Neural crest cell (in vitro differentiated cells): ENCODE measurements at regions not wholly inside any gene's neighbourhood (a gene's known extent, or its start where the extent isn't known, plus 50 kb on each side); places are given as distances from the start of the nearest gene placed in this dataset.

Experiments used
- DNase-seq: peaks from one replicate; pipeline ENCODE4 v3.0.0; 2021; ENCODE audit warnings: low read depth, mixed read lengths, low spot score
- H3K27ac Mint-ChIP-seq: one replicate; pipeline ENCODE4 v1.8.0; 2021; ENCODE audit warnings: mild to moderate bottlenecking, mixed read lengths; ENCODE audit not compliant: unreplicated experiment
- H3K27me3 Mint-ChIP-seq: 2 replicates; pipeline ENCODE4 v1.8.0; 2021; ENCODE audit warnings: low read depth, mild to moderate bottlenecking, mixed read lengths
- H3K36me3 Mint-ChIP-seq: 2 replicates; pipeline ENCODE4 v1.8.0; 2021; ENCODE audit warnings: low read depth, mild to moderate bottlenecking, mixed read lengths
- H3K4me1 Mint-ChIP-seq: 2 replicates; pipeline ENCODE4 v1.8.0; 2021; ENCODE audit warnings: mixed read lengths
- H3K4me3 Mint-ChIP-seq: one replicate; pipeline ENCODE4 v1.8.0; 2021; ENCODE audit warnings: mild to moderate bottlenecking, mixed read lengths
- H3K9me3 Mint-ChIP-seq: 2 replicates; pipeline ENCODE4 v1.8.0; 2021; ENCODE audit warnings: mixed read lengths
- TF ChIP-seq, protein P1 (sequence below): fragments of 200-600 bp; sonication (generic); conservative IDR thresholded peaks from 2 replicates; pipeline ENCODE4 v1.5.0; 2021; ENCODE audit warnings: antibody characterized with exemption, mild to moderate bottlenecking

DNA sequence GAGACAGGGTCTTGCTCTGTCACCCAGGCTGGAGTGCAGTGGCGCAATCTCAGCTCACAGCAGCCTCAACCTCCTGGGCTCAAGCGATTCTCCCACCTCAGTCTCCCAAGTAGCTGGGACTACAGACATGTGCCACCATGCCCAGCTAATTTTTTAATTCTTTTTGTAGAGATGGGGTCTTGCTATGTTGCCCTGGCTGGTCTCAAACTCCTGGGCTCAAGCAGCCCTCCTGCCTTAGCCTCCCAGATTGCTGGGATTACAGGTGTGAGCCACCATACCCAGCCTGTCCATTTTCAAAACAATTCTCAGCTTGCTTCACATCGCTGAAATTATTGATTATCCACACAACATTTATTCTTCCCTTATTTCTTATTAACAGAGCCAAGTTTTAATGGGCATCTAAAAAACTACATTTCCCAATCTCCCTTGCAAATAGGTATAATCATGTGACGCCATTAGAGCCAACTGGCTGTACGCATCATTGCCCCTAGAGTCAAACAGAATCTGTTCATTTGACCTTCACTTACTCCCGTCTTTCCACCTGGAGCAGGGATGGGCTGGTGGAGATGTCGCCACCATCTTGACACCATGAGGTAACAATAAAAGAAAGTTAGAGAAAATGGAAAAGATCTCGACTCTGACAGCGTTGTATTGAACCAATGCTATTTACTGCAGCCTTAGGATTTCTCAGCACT is 148.0 kb upstream of the FOXF1 start:
- Mint-ChIP-seq H3K27me3 (peaks cover 92% of the 10 kb centered on the region), H3K36me3 (no peaks in the 10 kb centered on the region), H3K4me1 (no peaks in the 10 kb centered on the region), H3K27ac (no peak overlapping the region), H3K9me3 (no peaks in the 10 kb centered on the region), H3K4me3 (no peak overlapping the region)
- TF ChIP-seq, protein P1, sequence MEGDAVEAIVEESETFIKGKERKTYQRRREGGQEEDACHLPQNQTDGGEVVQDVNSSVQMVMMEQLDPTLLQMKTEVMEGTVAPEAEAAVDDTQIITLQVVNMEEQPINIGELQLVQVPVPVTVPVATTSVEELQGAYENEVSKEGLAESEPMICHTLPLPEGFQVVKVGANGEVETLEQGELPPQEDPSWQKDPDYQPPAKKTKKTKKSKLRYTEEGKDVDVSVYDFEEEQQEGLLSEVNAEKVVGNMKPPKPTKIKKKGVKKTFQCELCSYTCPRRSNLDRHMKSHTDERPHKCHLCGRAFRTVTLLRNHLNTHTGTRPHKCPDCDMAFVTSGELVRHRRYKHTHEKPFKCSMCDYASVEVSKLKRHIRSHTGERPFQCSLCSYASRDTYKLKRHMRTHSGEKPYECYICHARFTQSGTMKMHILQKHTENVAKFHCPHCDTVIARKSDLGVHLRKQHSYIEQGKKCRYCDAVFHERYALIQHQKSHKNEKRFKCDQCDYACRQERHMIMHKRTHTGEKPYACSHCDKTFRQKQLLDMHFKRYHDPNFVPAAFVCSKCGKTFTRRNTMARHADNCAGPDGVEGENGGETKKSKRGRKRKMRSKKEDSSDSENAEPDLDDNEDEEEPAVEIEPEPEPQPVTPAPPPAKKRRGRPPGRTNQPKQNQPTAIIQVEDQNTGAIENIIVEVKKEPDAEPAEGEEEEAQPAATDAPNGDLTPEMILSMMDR, result no peak
- DNase-seq, result no peak

DNA sequence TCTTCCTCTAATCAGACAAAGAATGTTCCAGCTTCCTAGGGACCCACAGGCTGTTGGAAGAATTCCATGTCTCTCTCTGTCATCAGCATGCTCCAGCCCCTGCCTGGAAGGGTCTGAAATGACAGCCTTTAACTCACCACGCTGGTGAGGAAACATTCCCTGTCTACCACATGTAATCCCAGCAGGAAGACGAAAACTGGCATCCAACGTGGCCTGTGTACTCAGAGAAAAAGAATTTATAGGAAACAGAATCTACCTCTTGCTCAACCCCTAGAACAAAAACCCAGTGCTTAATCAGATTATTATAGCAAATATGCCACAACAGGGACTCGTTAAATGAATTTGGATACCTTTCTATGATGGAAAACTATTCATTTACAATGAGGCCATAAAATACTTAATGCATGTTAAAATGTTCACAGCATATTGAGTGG is 147.3 kb upstream of the FOXF1 start:
- peaks cover 92% of the 10 kb centered on the region for H3K27me3 Mint-ChIP-seq
- TF ChIP-seq, protein P1, result no peak
- no peak for DNase-seq
- no peaks in the 10 kb centered on the region for H3K4me1 Mint-ChIP-seq
- no peak overlapping the region for H3K27ac Mint-ChIP-seq
- H3K9me3 Mint-ChIP-seq, result no peaks in the 10 kb centered on the region
- H3K4me3 Mint-ChIP-seq, result no peak overlapping the region
- no peaks in the 10 kb centered on the region for H3K36me3 Mint-ChIP-seq

DNA sequence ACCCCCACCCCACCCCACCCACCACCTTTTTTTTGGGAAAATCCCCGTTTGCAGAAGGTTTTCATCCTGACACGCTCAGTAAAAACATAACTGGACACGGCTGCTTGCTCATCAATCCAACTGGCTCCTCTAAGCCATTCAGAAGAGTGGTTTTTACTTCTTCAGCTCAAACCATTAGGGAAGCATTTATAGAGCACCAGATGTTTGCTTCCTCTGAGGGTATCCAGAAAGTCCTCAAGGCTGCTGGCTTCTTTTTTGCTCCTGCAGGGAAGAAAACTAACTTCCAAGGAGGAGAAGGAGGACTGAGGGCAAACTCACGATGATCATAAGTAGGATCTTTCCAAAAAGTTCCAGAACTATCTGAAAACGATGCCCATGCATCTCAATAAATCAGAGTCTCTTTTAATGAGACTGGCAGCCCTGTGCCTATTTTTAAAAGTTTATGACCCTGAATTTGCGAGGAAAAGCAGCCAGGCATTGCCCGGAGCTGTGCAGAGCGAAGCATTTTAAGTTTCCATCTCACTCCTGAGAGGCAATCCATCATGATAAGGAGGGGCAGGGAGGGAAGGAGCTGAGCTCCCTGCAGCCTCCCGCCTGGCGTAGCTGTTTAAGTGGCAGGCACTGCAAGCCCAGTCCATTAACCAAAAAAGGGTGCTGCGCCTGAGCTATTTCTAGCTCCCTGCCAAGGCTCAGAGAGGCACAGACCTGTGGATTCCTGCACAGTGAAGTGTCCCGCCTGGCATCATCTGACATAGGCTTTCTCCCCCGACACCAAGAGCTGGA is 146.3 kb upstream of the FOXF1 start:
- peaks cover 91% of the 10 kb centered on the region for H3K27me3 Mint-ChIP-seq
- no peaks in the 10 kb centered on the region for H3K9me3 Mint-ChIP-seq
- H3K36me3 Mint-ChIP-seq, result no peaks in the 10 kb centered on the region
- H3K4me3 Mint-ChIP-seq, result no peak overlapping the region
- TF ChIP-seq, protein P1, result no peak
- no peak for DNase-seq
- no peak overlapping the region for H3K27ac Mint-ChIP-seq
- H3K4me1 Mint-ChIP-seq, result no peaks in the 10 kb centered on the region

DNA sequence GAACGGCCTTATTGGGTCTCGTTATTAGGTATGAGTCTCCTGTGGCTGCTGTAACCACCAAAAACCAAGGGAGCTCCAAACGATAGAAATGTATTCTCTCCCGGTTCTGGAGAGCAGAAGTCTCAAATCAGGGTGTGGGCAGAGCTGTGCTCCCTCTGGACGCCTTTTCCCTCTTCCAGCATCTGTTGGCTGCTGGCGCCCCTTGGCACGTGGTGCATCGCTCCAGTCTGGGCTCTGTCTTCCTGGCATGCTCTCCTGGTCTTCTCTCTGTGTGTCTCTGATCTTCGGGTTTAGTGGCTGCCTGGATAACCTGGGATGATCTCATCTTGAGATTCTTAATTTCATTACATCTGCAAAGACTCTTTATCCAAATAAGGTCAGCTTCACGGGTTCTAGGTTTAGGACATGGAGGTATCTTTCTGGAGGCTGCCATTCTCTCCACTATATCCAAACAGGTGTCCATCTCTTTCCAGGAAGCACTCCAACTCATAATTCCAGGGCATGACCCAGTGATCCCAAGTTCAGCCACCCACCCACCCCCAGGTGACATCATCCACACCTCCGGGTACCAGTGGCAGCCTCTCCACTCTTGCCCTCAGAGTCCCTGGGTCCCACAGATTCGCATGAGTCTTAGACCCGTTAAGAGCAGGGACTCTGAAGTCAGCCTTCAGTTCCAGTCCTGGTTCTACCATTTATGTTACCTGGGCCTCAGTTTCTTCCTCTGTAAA is 145.5 kb upstream of the FOXF1 start:
- no peak overlapping the region for H3K4me3 Mint-ChIP-seq
- H3K27me3 Mint-ChIP-seq, result peaks cover 83% of the 10 kb centered on the region
- no peak for DNase-seq
- no peaks in the 10 kb centered on the region for H3K4me1 Mint-ChIP-seq
- no peak overlapping the region for H3K27ac Mint-ChIP-seq
- H3K36me3 Mint-ChIP-seq, result no peaks in the 10 kb centered on the region
- TF ChIP-seq, protein P1, result no peak
- no peaks in the 10 kb centered on the region for H3K9me3 Mint-ChIP-seq

DNA sequence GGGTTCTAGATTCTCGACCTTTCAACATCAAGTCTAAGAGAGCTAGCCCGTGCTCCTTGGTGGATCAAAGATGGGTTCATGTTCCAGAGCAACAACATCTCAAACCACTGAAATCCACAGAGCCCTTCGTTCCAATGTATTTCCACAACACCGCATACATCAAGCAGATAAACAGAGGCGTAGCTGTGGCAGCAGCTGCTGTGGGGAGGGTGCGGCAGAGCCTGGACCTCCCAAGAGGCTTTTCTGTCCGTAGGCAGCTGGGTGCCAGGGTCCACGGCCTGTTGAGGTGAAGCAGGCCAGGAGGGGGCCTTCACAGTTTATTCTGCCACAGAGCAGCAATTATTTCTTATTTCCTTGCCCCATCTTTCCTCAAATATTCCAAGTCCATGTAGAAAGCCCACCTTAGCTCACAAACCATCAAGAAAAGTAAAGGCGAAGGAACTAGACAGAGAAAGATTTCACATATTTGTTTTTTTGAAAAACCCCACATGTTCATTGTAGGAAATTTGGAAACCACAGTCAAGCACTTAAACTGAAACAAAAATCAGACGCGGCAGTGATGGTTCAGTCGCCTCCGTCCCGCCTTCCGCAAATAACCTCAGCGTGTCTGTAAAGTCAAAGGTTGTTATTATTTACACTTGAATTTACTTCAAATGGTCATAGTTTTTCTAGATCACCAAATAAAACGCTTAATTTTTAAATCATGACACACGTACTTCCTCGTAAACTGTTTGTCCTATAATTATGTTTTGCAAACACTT is 144.6 kb upstream of the FOXF1 start:
- Mint-ChIP-seq H3K4me1 (peaks cover 8% of the 10 kb centered on the region), H3K9me3 (no peaks in the 10 kb centered on the region), H3K27me3 (peaks cover 76% of the 10 kb centered on the region), H3K36me3 (no peaks in the 10 kb centered on the region), H3K27ac (no peak overlapping the region), H3K4me3 (no peak overlapping the region)
- no peak for DNase-seq
- TF ChIP-seq, protein P1, result no peak
